H1 (cell line): ENCODE measurements at regions not wholly inside any gene's neighbourhood (a gene's known extent, or its start where the extent isn't known, plus 50 kb on each side); places are given as distances from the start of the nearest gene placed in this dataset.
A peak's percentile ranks its signal among the peaks of the same experiment; 100 is the strongest.

Source experiments
- CTCF ChIA-PET: fragments of 300-600 bp; sonication (Branson Sonifier 250); formaldehyde crosslinking; loops from one replicate; lab custom pipeline; 2021; ENCODE audit not compliant: partially characterized antibody; lab: Charles Lee
- POLR2A ChIA-PET: fragments of 300-600 bp; sonication (Branson Sonifier 250); formaldehyde crosslinking; loops from one replicate; lab custom pipeline; 2021; ENCODE audit warnings: inconsistent platforms; ENCODE audit not compliant: partially characterized antibody; lab: Charles Lee
- DNase-seq, 2 experiments: peaks; one replicate each; pipeline versions ENCODE4 v3.0.0 to v3.0.0-alpha.2; 2010 to 2022; ENCODE audit warnings: low spot score in 2 of 2, low read depth in 1 of 2, mixed read lengths in 1 of 2
- FAIRE-seq: peaks from 2 replicates; lab custom pipeline; 2011; peaks lifted over from hg19 to GRCh38; lab: Jason Lieb, UNC
- H2AFZ ChIP-seq: 2 replicates; pipeline ENCODE4 v1.8.1; 2012; ENCODE audit warnings: low read length, inconsistent platforms
- H2AK5ac ChIP-seq: 2 replicates; pipeline ENCODE4 v1.6.1; 2013; ENCODE audit warnings: low read depth, low read length
- H2BK120ac ChIP-seq: replicated peaks from 2 replicates; pipeline ENCODE3; 2013; ENCODE audit warnings: low read depth, low read length, inconsistent platforms
- H2BK12ac ChIP-seq: 2 replicates; pipeline ENCODE4 v1.6.1; 2013; ENCODE audit warnings: low read depth, low read length
- H2BK15ac ChIP-seq: 2 replicates; pipeline ENCODE4 v1.6.1; 2013; ENCODE audit warnings: low read length
- H2BK20ac ChIP-seq: 2 replicates; pipeline ENCODE4 v1.6.1; 2013; ENCODE audit warnings: low read length
- H2BK5ac ChIP-seq: 2 replicates; pipeline ENCODE4 v1.6.1; 2013; ENCODE audit warnings: low read depth, low read length
- H3K14ac ChIP-seq: 2 replicates; pipeline ENCODE4 v1.6.1; 2013; ENCODE audit warnings: inconsistent platforms; ENCODE audit not compliant: insufficient read length
- H3K18ac ChIP-seq: 2 replicates; pipeline ENCODE4 v1.6.1; 2013; ENCODE audit warnings: low read length; ENCODE audit errors: extremely low read depth
- H3K23ac ChIP-seq: 2 replicates; pipeline ENCODE4 v1.6.1; 2013; ENCODE audit warnings: inconsistent platforms; ENCODE audit not compliant: insufficient read length
- H3K23me2 ChIP-seq: 2 replicates; pipeline ENCODE4 v1.6.1; 2013; ENCODE audit warnings: low read depth, low read length
- H3K27ac ChIP-seq: 2 replicates; pipeline ENCODE4 v1.6.1; 2011; ENCODE audit warnings: low read depth, low read length, inconsistent platforms
- H3K27me3 ChIP-seq, 4 experiments: replicated peaks in 1 of 4; 1 replicate in 1 of 4; 2 replicates in 3 of 4; pipeline versions ENCODE4 v1.6.1 to v1.8.1; 2011 to 2013; ENCODE audit warnings: low read length in 3 of 4, mild to moderate bottlenecking in 3 of 4, inconsistent platforms in 2 of 4, mixed read lengths in 2 of 4, moderate library complexity in 1 of 4; ENCODE audit not compliant: control insufficient read depth in 3 of 4, insufficient read depth in 3 of 4; ENCODE audit errors: extremely low read depth in 1 of 4
- H3K36me3 ChIP-seq, 4 experiments: 2 replicates each; pipeline versions ENCODE4 v1.6.1 to v1.8.1; 2011 to 2013; ENCODE audit warnings: mild to moderate bottlenecking in 4 of 4, low read length in 3 of 4, moderate library complexity in 2 of 4, control low read depth in 1 of 4, inconsistent platforms in 1 of 4; ENCODE audit not compliant: insufficient read depth in 4 of 4, control insufficient read depth in 2 of 4
- H3K4ac ChIP-seq: replicated peaks from 2 replicates; pipeline ENCODE3; 2013; ENCODE audit warnings: low read length, low read depth, mixed read lengths, inconsistent platforms; ENCODE audit not compliant: insufficient read length
- H3K4me1 ChIP-seq, 4 experiments: replicated peaks in 1 of 4; 1 replicate in 1 of 4; 2 replicates in 3 of 4; pipeline versions ENCODE4 v1.6.1 to v1.8.1; 2011 to 2013; ENCODE audit warnings: low read length in 3 of 4, inconsistent platforms in 2 of 4, mixed read lengths in 1 of 4; ENCODE audit not compliant: insufficient read depth in 4 of 4, control insufficient read depth in 3 of 4
- H3K4me2 ChIP-seq, 2 experiments: 2 replicates each; pipeline versions ENCODE4 v1.6.1 to v1.8.1; 2011 to 2013; ENCODE audit warnings: low read depth in 2 of 2, low read length in 2 of 2, control low read depth in 1 of 2, inconsistent platforms in 1 of 2, mild to moderate bottlenecking in 1 of 2; ENCODE audit not compliant: insufficient read depth in 1 of 2
- H3K4me3 ChIP-seq, 4 experiments: fragments of 200-600, 300-600 bp in 1 of 4; sonication (generic), shearing (Covaris generic), sonication (Bioruptor Twin) in 1 of 4; 2 replicates each; pipeline versions ENCODE4 v1.5.1 to v1.8.1; 2011 to 2016; ENCODE audit warnings: low read length in 4 of 4, low read depth in 3 of 4, control low read depth in 2 of 4, inconsistent platforms in 2 of 4, mild to moderate bottlenecking in 2 of 4, mixed read lengths in 1 of 4, moderate library complexity in 1 of 4; ENCODE audit not compliant: insufficient read depth in 2 of 4; ENCODE audit errors: extremely low read depth in 1 of 4
- H3K56ac ChIP-seq: replicated peaks from 2 replicates; pipeline ENCODE3; 2013; ENCODE audit warnings: low read depth, mild to moderate bottlenecking, mixed read lengths, low read length, inconsistent platforms; ENCODE audit not compliant: insufficient read length
- H3K79me1 ChIP-seq: 2 replicates; pipeline ENCODE4 v1.6.1; 2013; ENCODE audit warnings: low read depth, low read length, control low read depth
- H3K79me2 ChIP-seq, 2 experiments: 2 replicates each; pipeline versions ENCODE4 v1.6.1 to v1.8.1; 2012 to 2013; ENCODE audit warnings: low read length in 2 of 2, mild to moderate bottlenecking in 2 of 2, inconsistent platforms in 1 of 2; ENCODE audit not compliant: insufficient read depth in 2 of 2, control insufficient read depth in 1 of 2
- H3K9ac ChIP-seq, 4 experiments: replicated peaks in 1 of 4; 1 replicate in 1 of 4; 2 replicates in 3 of 4; pipeline versions ENCODE4 v1.6.1 to v1.8.1; 2011 to 2013; ENCODE audit warnings: low read depth in 3 of 4, low read length in 3 of 4, control low read depth in 2 of 4, mild to moderate bottlenecking in 2 of 4, moderate library complexity in 2 of 4, inconsistent platforms in 1 of 4; ENCODE audit errors: extremely low read depth in 1 of 4
- H3K9me3 ChIP-seq, 2 experiments: 2 replicates each; pipeline versions ENCODE4 v1.6.1 to v1.8.1; 2012 to 2013; ENCODE audit warnings: mild to moderate bottlenecking in 2 of 2, moderate library complexity in 2 of 2, control low read depth in 1 of 2, inconsistent platforms in 1 of 2, low read depth in 1 of 2, low read length in 1 of 2, mixed read lengths in 1 of 2; ENCODE audit not compliant: insufficient read depth in 2 of 2
- H4K20me1 ChIP-seq, 2 experiments: replicated peaks in 1 of 2; 2 replicates each; pipeline versions ENCODE3 to v1.8.1; 2011 to 2013; ENCODE audit warnings: inconsistent platforms in 2 of 2, low read length in 2 of 2, mild to moderate bottlenecking in 1 of 2; ENCODE audit not compliant: insufficient read depth in 2 of 2, control insufficient read depth in 1 of 2
- H4K5ac ChIP-seq: 2 replicates; pipeline ENCODE4 v1.6.1; 2013; ENCODE audit warnings: low read length, low read depth, mixed read lengths, inconsistent platforms; ENCODE audit not compliant: insufficient read length
- H4K8ac ChIP-seq: 2 replicates; pipeline ENCODE4 v1.8.0; 2013; ENCODE audit warnings: mild to moderate bottlenecking, moderate library complexity, low read length, inconsistent platforms; ENCODE audit not compliant: insufficient read depth; ENCODE audit errors: extremely low read depth
- H4K91ac ChIP-seq: replicated peaks from 2 replicates; pipeline ENCODE3; 2013; ENCODE audit warnings: low read length, mixed read lengths, inconsistent platforms; ENCODE audit not compliant: insufficient read length
- E2F6 ChIP-seq: IDR thresholded peaks from 2 replicates; pipeline ENCODE4 v1.6.1; 2012; ENCODE audit warnings: inconsistent platforms
- RAD21 ChIP-seq, 2 experiments: IDR thresholded peaks in 1 of 2; conservative IDR thresholded peaks in 1 of 2; 2 replicates each; pipeline ENCODE4 v1.6.1; 2011; ENCODE audit warnings: low read depth in 2 of 2, low read length in 2 of 2, improper control_type of control experiment in 1 of 2, inconsistent platforms in 1 of 2, mild to moderate bottlenecking in 1 of 2, moderate library complexity in 1 of 2
- SP2 ChIP-seq: IDR thresholded peaks from 2 replicates; pipeline ENCODE4 v1.6.1; 2012; ENCODE audit warnings: mild to moderate bottlenecking, low read length, inconsistent platforms
- TCF12 ChIP-seq: IDR thresholded peaks from 2 replicates; pipeline ENCODE4 v1.6.1; 2011; ENCODE audit warnings: low read depth, mild to moderate bottlenecking, low read length
- TEAD4 ChIP-seq: IDR thresholded peaks from 2 replicates; pipeline ENCODE4 v1.6.1; 2012; ENCODE audit warnings: low read depth, low read length, inconsistent platforms, mixed read lengths
- USF2 ChIP-seq: IDR thresholded peaks from 2 replicates; pipeline ENCODE4 v1.6.1; 2011; ENCODE audit warnings: low read length, improper control_type of control experiment
- YY1 ChIP-seq: IDR thresholded peaks from 2 replicates; pipeline ENCODE4 v1.6.1; 2011; ENCODE audit warnings: low read depth, mild to moderate bottlenecking, low read length
- WGBS, 2 experiments: shearing (Covaris generic) in 1 of 2; methylation state at CpG; one replicate each; pipeline versions ENCODE4 v1.1.6 to v1.1.7; 2013 to 2015; ENCODE audit warnings: low lambda C conversion rate in 2 of 2, mixed read lengths in 2 of 2, inconsistent platforms in 1 of 2, low coverage in 1 of 2, missing lambda C conversion rate in 1 of 2; ENCODE audit not compliant: insufficient replicate concordance in 2 of 2, insufficient coverage in 1 of 2, insufficient read length in 1 of 2; ENCODE audit errors: extremely low coverage in 1 of 2, missing lambda C conversion rate in 1 of 2; 5-methylcytosine and 5-hydroxymethylcytosine counted together

- no peak overlapping the region for H3K56ac ChIP-seq
- peak overlapping the region; percentile 83; the same call in 1 of the 2 replicates for H2BK20ac ChIP-seq
- H2BK5ac ChIP-seq: no peak overlapping the region
- peak overlapping the region; percentile 68 for H4K5ac ChIP-seq
- H4K91ac ChIP-seq: peak overlapping the region; percentile 81
- H3K27me3 ChIP-seq: no peaks in the 10 kb centered on the region
- H3K9ac ChIP-seq: no peak overlapping the region
- H4K8ac ChIP-seq: no peak overlapping the region
- H3K36me3 ChIP-seq: no peaks in the 10 kb centered on the region; a peak in 1 of 8 replicates
- CTCF ChIA-PET: interaction anchor here (0.8 to 2.0 kb wide), 3 partner anchors 11 to 100 kb away, joined by 3 to 5 read pairs (median 3); no protein-coding TSS in a partner anchor
- FAIRE-seq (peak; percentile 42), DNase-seq (no peak)
- peak overlapping the region; percentile 32; the same call in 1 of the 2 replicates for H2AK5ac ChIP-seq
- H3K79me2 ChIP-seq: no peaks in the 10 kb centered on the region
- H3K18ac ChIP-seq: peak overlapping the region; percentile 15; the same call in 1 of the 2 replicates
- no peak overlapping the region for H3K14ac ChIP-seq
- no peak overlapping the region for H3K4me2 ChIP-seq
- no peaks in the 10 kb centered on the region for H3K23me2 ChIP-seq
- H3K23ac ChIP-seq: no peak overlapping the region
- H3K79me1 ChIP-seq: no peaks in the 10 kb centered on the region
- no peaks in the 10 kb centered on the region for H4K20me1 ChIP-seq
- POLR2A ChIA-PET: no interaction called here
- peak overlapping the region; percentile 25 for H2BK120ac ChIP-seq
- H3K4ac ChIP-seq: no peak overlapping the region
- H3K27ac ChIP-seq: no peak overlapping the region
- 97% methylated on average over 1 of the region's 1 CpG; no CpG with 5 or more reads in 1 of the 2 experiments for WGBS, 2 experiments
- peaks cover 4 to 8% of the 10 kb centered on the region in 2 experiments; a peak in 1 of 4 replicates for H3K9me3 ChIP-seq
- no peak overlapping the region for H2BK15ac ChIP-seq
- H2AFZ ChIP-seq: 0 out of 2 replicates have a peak overlapping the region, but pooled peaks have one; percentile 31
- peak overlapping the region; percentile 44 for H2BK12ac ChIP-seq
- TF ChIP-seq SP2: no peak
- TF ChIP-seq TCF12: no peak
- no peak for TF ChIP-seq TEAD4
- no peak for TF ChIP-seq YY1
- TF ChIP-seq RAD21 (IDR thresholded peaks at IDR 0.05 in 1 of 2, conservative IDR thresholded peaks at IDR 0.05 in 1 of 2; ENCODE audit: low read depth in 2 of 2, low read length in 2 of 2): 0 out of 4 replicates have a peak, but pooled peaks of 1 of the 2 experiments have one; percentile 4
- no peak for TF ChIP-seq E2F6
- no peak for TF ChIP-seq USF2
- H3K4me1 ChIP-seq: peaks cover 0 to 10% (median 5%) of the 10 kb centered on the region in 4 experiments; a peak in 6 of 7 replicates
- no peak overlapping the region for H3K4me3 ChIP-seq
Measured at GRCh38 chr4:128675083-128675482, 134.4 kb upstream of the JADE1 start.
